Adrenal gland (tissue), 9 donors: ENCODE measurements at regions not wholly inside any gene's neighbourhood (a gene's known extent, or its start where the extent isn't known, plus 50 kb on each side); places are given as distances from the start of the nearest gene placed in this dataset.

Source experiments
- DNase-seq, 7 donors: peaks; one replicate each; pipeline ENCODE4 v3.0.0-alpha.2; 2019 to 2020
- H3K27ac ChIP-seq, 5 donors: fragments of 200-600 bp; sonication (generic) in 4 of 5; 1 replicate in 3 of 5; 2 replicates in 2 of 5; pipeline versions ENCODE4 v1.5.1 to v1.8.0; 2016 to 2020; ENCODE audit warnings: mild to moderate bottlenecking in 1 of 5
- H3K27me3 ChIP-seq: fragments of 200-600 bp; 2 replicates; pipeline ENCODE4 v1.8.0; 2021
- H3K36me3 ChIP-seq, 2 donors: fragments of 200-600 bp; replicated peaks in 1 of 2; 1 replicate in 1 of 2; 2 replicates in 1 of 2; pipeline versions ENCODE4 v1.5.1 to v1.8.0; 2018 to 2022
- H3K4me1 ChIP-seq, 2 donors: fragments of 200-600 bp; replicated peaks in 1 of 2; 1 replicate in 1 of 2; 2 replicates in 1 of 2; pipeline versions ENCODE4 v1.5.1 to v1.8.0; 2018 to 2021
- H3K4me3 ChIP-seq, 4 donors: fragments of 200-600 bp; sonication (generic) in 3 of 4; one replicate each; pipeline ENCODE4 v1.5.1; 2016 to 2018
- H3K9me3 ChIP-seq, 3 donors: fragments of 200-600 bp; sonication (generic) in 1 of 3; replicated peaks in 1 of 3; 1 replicate in 2 of 3; 2 replicates in 1 of 3; pipeline versions ENCODE4 v1.5.1 to v1.8.0; 2016 to 2021
- POLR2A ChIP-seq, 2 donors: fragments of 450-650 bp; IDR thresholded peaks; one replicate each; pipeline ENCODE4 v1.6.1; 2017; ENCODE audit warnings: antibody characterized with exemption in 2 of 2, mild to moderate bottlenecking in 2 of 2, moderate library complexity in 1 of 2
- WGBS, 4 donors: extraction: QIAGEN DNeasy Blood & Tissue Kit in 2 of 4; methylation state at CpG; one replicate each; pipeline versions ENCODE4 v1.1.5 to v1.1.7; 2013 to 2017; 5-methylcytosine and 5-hydroxymethylcytosine counted together
- intact Hi-C, 2 donors: fragments of 100-400 bp; cut with DNase I; formaldehyde crosslinking; loops; one replicate each; pipeline versions ENCODE4 v1.14.1 to v1.15.0; 2022 to 2023
- TF ChIP-seq, protein P1 (sequence below), 6 experiments: fragments of 450-650 bp in 4 of 6; fragments of 200-600 bp in 2 of 6; sonication (generic) in 1 of 6; IDR thresholded peaks; 1 replicate in 5 of 6; 2 replicates in 1 of 6; pipeline versions ENCODE4 v1.5.1 to v1.8.0; 2016 to 2021; ENCODE audit warnings: antibody characterized with exemption in 6 of 6, mild to moderate bottlenecking in 2 of 6, moderate library complexity in 1 of 6
- donor health status: healthy with polysubstance abuse.
- donor health status: Bipolar disorder and iron deficiency.
- donor health status: DM: yes; HTN: yes; CAD: no.
- donor health status: DM: no; HTN: no; CAD: no.
- donor health status: DM: no; HTN: no; CAD: no.

DNA sequence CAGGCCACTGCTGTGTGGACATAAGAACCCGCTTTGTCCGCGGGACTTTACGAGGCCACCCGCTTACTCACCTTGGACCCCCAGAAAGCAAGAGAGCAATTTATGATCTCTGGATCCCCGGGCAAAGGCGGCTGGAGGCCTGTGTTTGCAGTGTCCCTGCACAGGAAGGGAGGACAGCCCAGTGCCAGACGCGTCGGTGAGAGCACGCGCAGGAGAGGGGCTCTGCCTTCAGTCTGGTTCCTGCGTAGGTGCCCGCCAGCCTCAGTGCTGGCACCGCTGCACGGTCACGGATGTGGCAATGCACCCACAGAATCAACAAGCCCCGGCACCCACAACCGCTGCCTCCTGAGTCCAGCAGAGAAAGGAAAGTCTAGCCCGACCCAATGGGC is 248.4 kb downstream of the C16orf95 start:
- intact Hi-C loops, result loop anchor here in 1 of 2 donors (10.0 kb wide), 1 partner anchor 206 kb away; no protein-coding TSS in a partner anchor
- no peak overlapping the region for H3K4me3 ChIP-seq

DNA sequence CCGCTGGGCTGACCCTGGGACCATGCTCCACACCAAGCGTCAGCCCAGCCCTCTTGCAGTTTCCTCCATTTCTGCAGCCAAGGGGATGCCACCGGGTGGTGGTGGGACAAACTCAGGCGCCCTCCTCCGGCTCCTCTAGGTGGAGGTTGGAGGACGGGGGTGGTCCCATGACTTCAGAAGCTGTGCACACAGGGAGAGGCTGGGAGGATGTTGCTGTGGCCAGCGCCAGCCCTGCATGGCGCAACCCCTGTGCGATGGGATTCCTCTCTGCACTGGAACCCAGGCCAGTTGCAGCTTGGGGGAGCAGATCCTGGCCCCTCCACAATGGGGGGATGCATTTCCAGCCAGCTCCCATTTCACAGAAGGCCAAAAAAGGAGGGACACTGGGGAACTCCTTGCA is 246.5 kb downstream of the C16orf95 start:
- no peaks in the 10 kb centered on the region for H3K4me1 ChIP-seq
- no peak for TF ChIP-seq POLR2A (IDR thresholded peaks at IDR 0.05)
- TF ChIP-seq, protein P1, sequence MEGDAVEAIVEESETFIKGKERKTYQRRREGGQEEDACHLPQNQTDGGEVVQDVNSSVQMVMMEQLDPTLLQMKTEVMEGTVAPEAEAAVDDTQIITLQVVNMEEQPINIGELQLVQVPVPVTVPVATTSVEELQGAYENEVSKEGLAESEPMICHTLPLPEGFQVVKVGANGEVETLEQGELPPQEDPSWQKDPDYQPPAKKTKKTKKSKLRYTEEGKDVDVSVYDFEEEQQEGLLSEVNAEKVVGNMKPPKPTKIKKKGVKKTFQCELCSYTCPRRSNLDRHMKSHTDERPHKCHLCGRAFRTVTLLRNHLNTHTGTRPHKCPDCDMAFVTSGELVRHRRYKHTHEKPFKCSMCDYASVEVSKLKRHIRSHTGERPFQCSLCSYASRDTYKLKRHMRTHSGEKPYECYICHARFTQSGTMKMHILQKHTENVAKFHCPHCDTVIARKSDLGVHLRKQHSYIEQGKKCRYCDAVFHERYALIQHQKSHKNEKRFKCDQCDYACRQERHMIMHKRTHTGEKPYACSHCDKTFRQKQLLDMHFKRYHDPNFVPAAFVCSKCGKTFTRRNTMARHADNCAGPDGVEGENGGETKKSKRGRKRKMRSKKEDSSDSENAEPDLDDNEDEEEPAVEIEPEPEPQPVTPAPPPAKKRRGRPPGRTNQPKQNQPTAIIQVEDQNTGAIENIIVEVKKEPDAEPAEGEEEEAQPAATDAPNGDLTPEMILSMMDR (IDR thresholded peaks at IDR 0.05), result no peak
- no peaks in the 10 kb centered on the region for H3K27me3 ChIP-seq
- no peaks in the 10 kb centered on the region for H3K9me3 ChIP-seq
- intact Hi-C loops, result loop anchor here in 1 of 2 donors (10.0 kb wide), 1 partner anchor 204 kb away; no protein-coding TSS in a partner anchor
- WGBS, 4 donors, result 46 to 88% (median 86%) methylated on average over 2 to 9 of the region's 9 CpGs
- H3K27ac ChIP-seq, result no peak overlapping the region
- DNase-seq, result no peak
- no peaks in the 10 kb centered on the region for H3K36me3 ChIP-seq
- no peak overlapping the region for H3K4me3 ChIP-seq

More for the DNA sequence above, 248.4 kb downstream of the C16orf95 start:
- TF ChIP-seq, protein P1 (IDR thresholded peaks at IDR 0.05), result no peak
- TF ChIP-seq POLR2A (IDR thresholded peaks at IDR 0.05), result no peak
- Histone ChIP-seq H3K27me3 (peaks cover 9% of the 10 kb centered on the region), H3K27ac (peak overlapping the region in 2 of 5 donors; percentile 4 to 54), H3K36me3 (no peaks in the 10 kb centered on the region), H3K9me3 (no peaks in the 10 kb centered on the region), H3K4me1 (peaks cover 0 to 2% of the 10 kb centered on the region in 2 donors)
- no peak for DNase-seq
- WGBS, 4 donors, result 79 to 88% (median 80%) methylated on average over 14 to 20 of the region's 20 CpGs

DNA sequence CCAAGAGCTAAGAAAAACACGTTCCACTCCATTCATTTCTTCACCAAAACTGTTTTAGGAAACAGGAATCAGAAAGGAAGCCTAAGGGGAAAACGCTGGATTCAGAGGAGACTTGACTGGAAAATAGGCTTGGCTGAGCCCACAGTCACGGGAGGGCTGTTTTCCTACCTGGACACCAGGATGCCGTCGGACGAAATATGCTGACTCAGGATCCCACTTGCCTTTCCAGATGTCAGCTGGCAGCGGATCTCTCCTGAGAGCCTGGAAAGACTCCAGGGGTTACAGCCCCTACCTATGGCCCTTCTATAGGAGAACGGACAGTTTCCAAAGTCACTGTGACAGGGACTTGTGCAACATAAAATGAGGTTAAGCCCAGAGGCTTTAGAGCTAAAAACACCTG is 245.1 kb downstream of the C16orf95 start:
- H3K4me3 ChIP-seq, result no peak overlapping the region
- H3K27ac ChIP-seq, result no peak overlapping the region
- intact Hi-C loops, result loop anchor here in 1 of 2 donors (10.0 kb wide), 1 partner anchor 203 kb away; no protein-coding TSS in a partner anchor
- 75 to 90% (median 82%) methylated on average over 8 of the region's 8 CpGs for WGBS, 4 donors
- H3K27me3 ChIP-seq, result no peaks in the 10 kb centered on the region
- no peaks in the 10 kb centered on the region for H3K4me1 ChIP-seq
- TF ChIP-seq, protein P1 (IDR thresholded peaks at IDR 0.05), result no peak
- TF ChIP-seq POLR2A (IDR thresholded peaks at IDR 0.05), result no peak
- no peaks in the 10 kb centered on the region for H3K36me3 ChIP-seq
- no peaks in the 10 kb centered on the region for H3K9me3 ChIP-seq
- no peak for DNase-seq

DNA sequence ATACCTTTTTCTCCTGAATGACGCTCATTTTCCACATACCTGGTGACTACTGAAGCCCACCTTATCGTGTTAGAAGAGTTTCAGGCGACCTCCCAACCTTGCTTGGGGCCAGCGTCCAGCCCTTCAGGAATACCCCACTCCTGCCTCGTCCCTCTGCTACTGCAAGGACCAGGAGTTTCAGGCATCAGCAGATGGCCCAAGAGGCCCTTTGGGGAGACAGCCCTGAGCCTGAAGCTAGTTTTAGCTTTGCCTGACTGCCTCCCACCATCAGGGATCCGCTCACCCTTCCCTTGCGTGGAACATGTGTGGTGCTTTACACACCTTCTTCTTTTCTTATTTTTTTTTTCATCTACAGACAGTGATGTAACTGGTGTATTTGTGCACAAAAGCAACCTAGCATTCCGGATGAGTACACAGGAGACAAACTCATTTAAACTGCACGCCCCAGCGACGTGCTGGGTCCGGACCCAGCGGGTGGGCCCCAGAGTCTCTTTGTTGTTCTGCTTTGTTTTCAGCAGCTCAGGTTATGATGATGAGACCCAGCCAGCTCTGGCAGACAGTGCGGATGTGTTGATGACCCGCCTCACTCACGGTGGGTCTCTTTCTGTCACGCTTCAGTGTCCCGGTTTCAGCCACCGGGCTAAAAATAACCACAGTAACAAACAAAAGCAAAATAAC is 242.4 kb downstream of the C16orf95 start:
- TF ChIP-seq POLR2A (IDR thresholded peaks at IDR 0.05), result no peak
- TF ChIP-seq, protein P1 (IDR thresholded peaks at IDR 0.05), result no peak
- 78 to 85% (median 80%) methylated on average over 19 of the region's 19 CpGs for whole genome bisulfite sequencing, 4 donors
- H3K36me3 ChIP-seq, result no peaks in the 10 kb centered on the region
- H3K27ac ChIP-seq, result no peak overlapping the region
- no peak for DNase-seq
- no peaks in the 10 kb centered on the region for H3K4me1 ChIP-seq
- intact Hi-C loops, result loop anchor here in 1 of 2 donors (10.0 kb wide), 1 partner anchor 200 kb away; no protein-coding TSS in a partner anchor
- H3K27me3 ChIP-seq, result no peaks in the 10 kb centered on the region
- no peaks in the 10 kb centered on the region for H3K9me3 ChIP-seq
- no peak overlapping the region for H3K4me3 ChIP-seq
